ENCODE measurements at regions not wholly inside any gene's neighbourhood (a gene's known extent, or its start where the extent isn't known, plus 50 kb on each side); places are given as distances from the start of the nearest gene placed in this dataset.
"Not testable (repeated sequence)": the region's sequence is repeated elsewhere in the genome, so short reads cannot be mapped to it uniquely, and the experiment has no call there.

DNA sequence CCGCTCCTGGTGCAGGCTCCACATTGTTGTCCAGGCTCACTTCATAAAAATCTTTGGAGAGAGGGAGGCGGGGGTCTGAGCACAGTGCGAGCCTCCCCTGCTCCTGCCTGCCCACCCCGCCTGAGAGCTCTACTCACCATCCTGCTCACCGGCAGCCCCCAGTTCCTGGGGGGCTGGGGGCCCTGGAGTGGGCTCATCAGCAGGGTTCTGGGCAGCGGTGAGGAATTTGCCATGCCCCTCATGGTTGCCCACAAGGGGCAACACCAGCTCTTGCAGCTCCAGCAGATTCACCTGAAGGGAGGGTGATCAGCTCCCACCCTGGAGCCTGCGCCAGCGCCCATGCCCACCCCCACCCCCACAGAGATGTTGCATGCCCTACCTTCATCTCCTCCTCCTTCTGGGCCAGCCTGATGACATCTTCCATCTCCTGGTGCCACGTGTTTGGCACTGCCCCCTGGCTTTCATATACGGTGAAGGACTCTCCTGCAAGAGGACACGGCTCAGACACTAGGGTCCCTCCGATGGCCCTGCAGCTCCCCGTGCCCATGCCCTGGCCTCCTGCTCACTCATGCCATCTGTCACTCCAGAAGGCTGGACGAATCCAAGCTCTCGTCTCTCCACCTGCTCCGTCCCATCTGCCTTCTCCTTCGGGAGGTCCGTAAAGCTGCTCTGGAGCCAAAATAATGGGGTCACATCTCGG, 162.1 kb downstream of the TBC1D2B start:
- Histone ChIP-seq H3K27me3 (ENCODE audit: control insufficient read depth, insufficient read depth, low read length) (no peaks in the 10 kb centered on the region), H3K4me3 (ENCODE audit: low read length in 3 of 3) (no peak overlapping the region), H3K9me3 (ENCODE audit: control insufficient read depth in 2 of 3, insufficient read depth in 1 of 3, low read length in 3 of 3) (no peaks in the 10 kb centered on the region), H3K9ac (ENCODE audit: low read length in 3 of 3) (no peak overlapping the region), H3K4me1 (ENCODE audit: control insufficient read depth in 2 of 3, insufficient read depth in 2 of 3, low read depth in 1 of 3, low read length in 3 of 3) (no peaks in the 10 kb centered on the region), H3K27ac (ENCODE audit: low read depth in 2 of 2, low read length in 2 of 2) (no peak overlapping the region), H3K36me3 (ENCODE audit: control insufficient read depth in 2 of 3, insufficient read depth in 3 of 3, low read length in 3 of 3) (no peaks in the 10 kb centered on the region)
- no peak for FAIRE-seq
- intact Hi-C loops (cut with DNase I): no loop called here
- TF ChIP-seq, protein P1, sequence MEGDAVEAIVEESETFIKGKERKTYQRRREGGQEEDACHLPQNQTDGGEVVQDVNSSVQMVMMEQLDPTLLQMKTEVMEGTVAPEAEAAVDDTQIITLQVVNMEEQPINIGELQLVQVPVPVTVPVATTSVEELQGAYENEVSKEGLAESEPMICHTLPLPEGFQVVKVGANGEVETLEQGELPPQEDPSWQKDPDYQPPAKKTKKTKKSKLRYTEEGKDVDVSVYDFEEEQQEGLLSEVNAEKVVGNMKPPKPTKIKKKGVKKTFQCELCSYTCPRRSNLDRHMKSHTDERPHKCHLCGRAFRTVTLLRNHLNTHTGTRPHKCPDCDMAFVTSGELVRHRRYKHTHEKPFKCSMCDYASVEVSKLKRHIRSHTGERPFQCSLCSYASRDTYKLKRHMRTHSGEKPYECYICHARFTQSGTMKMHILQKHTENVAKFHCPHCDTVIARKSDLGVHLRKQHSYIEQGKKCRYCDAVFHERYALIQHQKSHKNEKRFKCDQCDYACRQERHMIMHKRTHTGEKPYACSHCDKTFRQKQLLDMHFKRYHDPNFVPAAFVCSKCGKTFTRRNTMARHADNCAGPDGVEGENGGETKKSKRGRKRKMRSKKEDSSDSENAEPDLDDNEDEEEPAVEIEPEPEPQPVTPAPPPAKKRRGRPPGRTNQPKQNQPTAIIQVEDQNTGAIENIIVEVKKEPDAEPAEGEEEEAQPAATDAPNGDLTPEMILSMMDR (IDR thresholded peaks at IDR 0.05; ENCODE audit: borderline replicate concordance, extremely low read depth, insufficient read depth): no peak
- DNase-seq: no peak

DNA sequence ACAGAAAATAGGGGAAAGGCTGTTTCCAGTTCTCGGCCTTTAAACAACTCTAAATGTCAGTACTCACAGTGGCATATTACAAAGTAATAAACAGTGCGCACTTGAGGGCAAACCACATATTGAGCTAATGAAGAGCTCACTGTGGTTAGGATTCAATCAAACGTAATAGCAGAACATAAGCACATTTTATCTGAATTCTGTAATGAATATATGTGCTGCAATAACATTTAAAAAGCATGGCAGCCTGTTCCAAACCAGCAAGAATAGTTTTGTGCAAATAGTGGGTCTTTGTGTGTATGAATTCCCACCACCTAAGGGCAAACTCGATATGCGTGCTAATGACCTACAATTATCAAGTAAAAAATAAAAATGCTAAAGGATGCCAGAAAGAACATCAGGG, 163.0 kb downstream of the TBC1D2B start:
- H3K27me3 ChIP-seq (ENCODE audit: control insufficient read depth, insufficient read depth, low read length); H3K27ac ChIP-seq (ENCODE audit: low read depth in 2 of 2, low read length in 2 of 2); FAIRE-seq; H3K36me3 ChIP-seq (ENCODE audit: control insufficient read depth in 2 of 3, insufficient read depth in 3 of 3, low read length in 3 of 3); DNase-seq; H3K9ac ChIP-seq (ENCODE audit: low read length in 3 of 3); intact Hi-C loops (cut with DNase I); H3K4me3 ChIP-seq (ENCODE audit: low read length in 3 of 3); H3K9me3 ChIP-seq (ENCODE audit: control insufficient read depth in 2 of 3, insufficient read depth in 1 of 3, low read length in 3 of 3); H3K4me1 ChIP-seq (ENCODE audit: control insufficient read depth in 2 of 3, insufficient read depth in 2 of 3, low read depth in 1 of 3, low read length in 3 of 3): not testable (repeated sequence)

GRCh38 chr15:77910030-77910911, 167.2 kb downstream of the TBC1D2B start:
- intact Hi-C loops (cut with DNase I); H3K27me3 ChIP-seq (ENCODE audit: control insufficient read depth, insufficient read depth, low read length); H3K9me3 ChIP-seq (ENCODE audit: control insufficient read depth in 2 of 3, insufficient read depth in 1 of 3, low read length in 3 of 3); H3K36me3 ChIP-seq (ENCODE audit: control insufficient read depth in 2 of 3, insufficient read depth in 3 of 3, low read length in 3 of 3); H3K27ac ChIP-seq (ENCODE audit: low read depth in 2 of 2, low read length in 2 of 2); H3K4me1 ChIP-seq (ENCODE audit: control insufficient read depth in 2 of 3, insufficient read depth in 2 of 3, low read depth in 1 of 3, low read length in 3 of 3); FAIRE-seq: not testable (repeated sequence)
- peak overlapping the region in 1 of 3 donors; percentile 61 for H3K9ac ChIP-seq (ENCODE audit: low read length in 3 of 3)
- peak; percentile 87 to 94 (median 92) for DNase-seq
- peak overlapping the region; percentile 64 to 77 (median 70) for H3K4me3 ChIP-seq (ENCODE audit: low read length in 3 of 3)
- TF ChIP-seq, protein P1 (IDR thresholded peaks at IDR 0.05; ENCODE audit: borderline replicate concordance, extremely low read depth, insufficient read depth): peak; percentile 58

Data from kidney (tissue), 13 donors.